D721Med (cell line): ENCODE measurements at regions not wholly inside any gene's neighbourhood (a gene's known extent, or its start where the extent isn't known, plus 50 kb on each side); places are given as distances from the start of the nearest gene placed in this dataset.
A peak's percentile ranks its signal among the peaks of the same experiment; 100 is the strongest.

ENCODE experiments used
- DNase-seq: peaks from one replicate; pipeline ENCODE4 v3.0.0; 2011; ENCODE audit warnings: low spot score; ENCODE audit not compliant: insufficient read length
- FAIRE-seq: peaks from 2 replicates; lab custom pipeline; 2011; peaks lifted over from hg19 to GRCh38; lab: Jason Lieb, UNC
- CTCF ChIP-seq: IDR thresholded peaks from 2 replicates; pipeline ENCODE4 v1.5.1; 2012; ENCODE audit warnings: mild to moderate bottlenecking, control low read depth; ENCODE audit not compliant: insufficient read depth; ENCODE audit errors: missing control alignments

GRCh38 chr16:85171004-85171758 lies 58.9 kb upstream of the CIBAR2 start:
- DNase-seq, result no peak
- no peak for FAIRE-seq
- no peak for TF ChIP-seq CTCF

DNA sequence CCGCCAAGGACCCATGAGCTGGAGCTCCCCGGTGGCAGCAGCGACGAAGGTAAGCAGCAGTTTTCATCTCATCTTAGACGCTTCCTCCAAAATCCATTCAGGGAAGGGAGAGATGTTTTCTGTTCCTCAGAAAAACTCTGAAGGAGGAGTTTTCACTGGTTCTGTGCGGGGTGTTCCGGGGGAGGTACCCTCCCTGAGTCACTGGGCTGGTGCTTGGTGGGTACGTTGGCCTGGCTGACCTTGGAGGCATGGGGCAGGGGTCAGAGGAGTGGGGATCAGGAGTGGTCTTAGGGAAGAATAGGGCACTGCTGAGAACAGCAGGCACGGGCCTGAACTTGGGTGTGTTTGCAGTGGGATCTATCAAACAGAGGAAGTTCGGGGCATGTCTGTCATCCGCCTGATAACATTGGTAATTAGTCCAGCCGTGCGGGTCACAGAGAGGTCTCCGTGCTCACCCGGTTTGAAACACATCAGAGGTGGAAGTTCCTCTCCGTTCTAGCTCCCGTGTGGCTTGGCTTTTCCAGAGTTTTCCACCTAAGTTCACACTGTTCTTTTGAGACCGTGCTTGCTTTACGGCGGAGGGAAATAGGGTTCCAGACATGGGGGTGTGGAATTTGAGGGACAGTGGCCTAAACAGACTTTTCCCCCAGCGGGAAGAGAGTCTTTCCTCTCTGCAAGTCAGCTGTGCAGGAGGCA lies 59.6 kb upstream of the CIBAR2 start:
- no peak for TF ChIP-seq CTCF
- DNase-seq, result no peak
- no peak for FAIRE-seq

DNA sequence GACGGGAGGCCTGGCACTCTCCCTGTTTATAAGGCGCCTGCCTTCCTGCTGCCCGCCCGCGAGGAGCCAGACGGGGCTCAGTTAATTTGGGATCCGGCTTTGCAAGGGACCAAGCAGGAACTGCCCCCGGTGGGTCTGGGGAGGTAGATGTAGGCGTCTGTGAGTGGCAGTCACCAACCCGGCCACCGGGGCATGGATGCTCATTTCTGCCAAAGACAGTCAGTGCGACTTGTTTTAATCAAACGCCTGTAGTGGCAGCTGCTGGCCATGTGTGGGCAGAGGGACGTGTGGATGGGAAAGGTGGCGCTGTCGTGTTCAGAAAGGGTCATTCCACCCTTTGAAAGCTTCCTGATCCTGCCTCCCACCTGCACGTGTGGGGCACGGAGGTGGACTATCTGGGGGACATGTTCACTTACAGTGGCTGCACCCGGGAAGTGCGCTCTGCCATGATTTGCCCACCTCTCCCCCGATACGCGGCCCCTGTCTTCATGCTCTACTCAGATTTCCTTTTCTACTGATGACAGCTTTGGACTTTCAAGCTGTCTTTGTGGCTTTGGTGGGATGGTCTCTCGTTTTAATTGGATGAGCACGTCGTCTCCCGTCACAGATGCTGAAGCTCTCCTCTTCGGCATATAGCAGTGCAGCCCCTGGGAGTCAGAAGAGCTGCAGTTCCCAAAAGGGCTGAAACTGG lies 60.3 kb upstream of the CIBAR2 start:
- FAIRE-seq (no peak), DNase-seq (peak; percentile 45)
- TF ChIP-seq CTCF, result peak; percentile 65

DNA sequence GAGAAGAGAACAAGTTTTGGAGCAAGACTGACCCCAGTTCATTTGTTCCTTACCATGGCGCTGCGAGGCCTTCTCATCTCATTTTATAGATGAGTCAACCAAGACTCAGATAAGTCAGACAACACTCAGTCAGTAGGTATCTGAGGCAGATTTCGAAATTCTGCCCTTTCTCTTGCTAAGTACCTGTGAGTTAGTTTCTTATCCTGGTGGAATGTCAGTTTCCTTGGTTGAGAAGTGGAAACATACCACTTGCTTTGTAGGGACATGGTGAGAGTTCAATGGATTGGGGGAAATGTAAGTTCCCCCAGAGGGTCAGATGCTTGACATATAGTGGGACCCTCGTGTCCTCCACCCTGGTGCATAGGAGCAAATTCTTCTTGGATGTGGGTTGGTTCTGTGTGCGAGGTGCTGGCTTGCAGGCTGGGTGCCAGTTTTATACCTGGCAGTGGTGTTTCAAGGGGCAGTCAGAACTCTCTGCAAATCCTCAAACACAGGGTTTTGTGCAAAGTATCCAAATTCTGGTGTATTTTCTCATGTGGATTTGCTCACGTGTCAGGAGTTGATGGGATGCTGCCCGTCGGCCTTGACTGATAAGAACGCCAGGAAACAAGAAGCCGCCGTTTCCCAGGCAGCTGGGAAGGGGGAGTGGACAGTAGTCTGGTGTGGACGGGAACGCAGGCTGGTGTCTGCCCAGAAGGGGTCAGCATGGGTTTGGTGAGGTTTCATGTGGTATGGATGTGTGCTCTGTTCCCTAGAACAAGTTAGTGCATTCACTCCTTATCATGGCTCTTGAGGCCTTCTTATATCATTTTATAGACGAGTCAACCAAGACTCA lies 61.1 kb upstream of the CIBAR2 start:
- FAIRE-seq, result no peak
- DNase-seq, result no peak
- TF ChIP-seq CTCF, result no peak

- FAIRE-seq, result no peak
- TF ChIP-seq CTCF, result no peak
- no peak for DNase-seq
These were observed 61.9 kb upstream of the CIBAR2 start for GRCh38 chr16:85173981-85174751.

GRCh38 chr16:85174871-85175723 lies 62.8 kb upstream of the CIBAR2 start:
- no peak for TF ChIP-seq CTCF
- FAIRE-seq (no peak), DNase-seq (no peak)
